ENCODE measurements at regions not wholly inside any gene's neighbourhood (a gene's known extent, or its start where the extent isn't known, plus 50 kb on each side); places are given as distances from the start of the nearest gene placed in this dataset.

DNA sequence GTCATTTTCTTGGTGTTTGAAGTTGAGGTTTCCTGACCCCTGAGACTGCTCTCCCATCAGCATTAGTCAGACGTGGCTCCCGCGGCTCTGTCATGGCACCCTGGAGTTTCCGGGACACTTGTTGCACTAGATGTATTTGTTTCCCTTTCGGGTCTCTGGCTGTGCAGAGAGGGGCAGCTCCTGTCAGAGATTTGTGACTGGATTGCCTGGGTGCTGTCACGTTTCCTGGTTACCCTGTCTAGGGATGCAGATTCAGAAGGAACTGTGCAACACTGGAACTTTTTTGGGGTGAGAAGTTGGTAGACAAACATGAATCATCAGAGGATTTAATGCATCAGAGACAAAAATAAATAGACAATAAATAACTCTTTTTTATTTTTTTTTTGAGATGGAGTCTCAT is 431.8 kb upstream of the MAN1A1 start:
- H3K4me3 ChIP-seq (ENCODE audit: low read depth, low read length, poor library complexity, severe bottlenecking) = no peak overlapping the region
- TF ChIP-seq EZH2 (IDR thresholded peaks at IDR 0.05; ENCODE audit: borderline replicate concordance, low read depth, low read length, poor library complexity, severe bottlenecking) = no peak
- TF ChIP-seq, protein P1, sequence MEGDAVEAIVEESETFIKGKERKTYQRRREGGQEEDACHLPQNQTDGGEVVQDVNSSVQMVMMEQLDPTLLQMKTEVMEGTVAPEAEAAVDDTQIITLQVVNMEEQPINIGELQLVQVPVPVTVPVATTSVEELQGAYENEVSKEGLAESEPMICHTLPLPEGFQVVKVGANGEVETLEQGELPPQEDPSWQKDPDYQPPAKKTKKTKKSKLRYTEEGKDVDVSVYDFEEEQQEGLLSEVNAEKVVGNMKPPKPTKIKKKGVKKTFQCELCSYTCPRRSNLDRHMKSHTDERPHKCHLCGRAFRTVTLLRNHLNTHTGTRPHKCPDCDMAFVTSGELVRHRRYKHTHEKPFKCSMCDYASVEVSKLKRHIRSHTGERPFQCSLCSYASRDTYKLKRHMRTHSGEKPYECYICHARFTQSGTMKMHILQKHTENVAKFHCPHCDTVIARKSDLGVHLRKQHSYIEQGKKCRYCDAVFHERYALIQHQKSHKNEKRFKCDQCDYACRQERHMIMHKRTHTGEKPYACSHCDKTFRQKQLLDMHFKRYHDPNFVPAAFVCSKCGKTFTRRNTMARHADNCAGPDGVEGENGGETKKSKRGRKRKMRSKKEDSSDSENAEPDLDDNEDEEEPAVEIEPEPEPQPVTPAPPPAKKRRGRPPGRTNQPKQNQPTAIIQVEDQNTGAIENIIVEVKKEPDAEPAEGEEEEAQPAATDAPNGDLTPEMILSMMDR (conservative IDR thresholded peaks at IDR 0.05; ENCODE audit: low read depth, low read length) = no peak
- no peaks in the 10 kb centered on the region for H3K36me3 ChIP-seq (ENCODE audit: insufficient read depth, low read length, poor library complexity, severe bottlenecking)
- DNase-seq (ENCODE audit: low spot score) = no peak
- H3K27ac ChIP-seq (ENCODE audit: low read depth, low read length, poor library complexity, severe bottlenecking) = no peak overlapping the region
- H3K9me3 ChIP-seq (ENCODE audit: low read depth, low read length, poor library complexity, severe bottlenecking) = no peaks in the 10 kb centered on the region
- CTCF ChIA-PET = no interaction called here
- intact Hi-C loops (cut with micrococcal nuclease; ENCODE audit: unreplicated experiment) = no loop called here
- H3K4me1 ChIP-seq (ENCODE audit: insufficient read depth, low read length, poor library complexity, severe bottlenecking) = no peaks in the 10 kb centered on the region
- no TSS peak for BruUV-seq (replicated peaks)
- POLR2A ChIA-PET (ENCODE audit: low non-redundant PET) = no interaction called here
- H3K27me3 ChIP-seq (replicated peaks; ENCODE audit: insufficient read depth, low read depth, low read length, poor library complexity) = no peaks in the 10 kb centered on the region

DNA sequence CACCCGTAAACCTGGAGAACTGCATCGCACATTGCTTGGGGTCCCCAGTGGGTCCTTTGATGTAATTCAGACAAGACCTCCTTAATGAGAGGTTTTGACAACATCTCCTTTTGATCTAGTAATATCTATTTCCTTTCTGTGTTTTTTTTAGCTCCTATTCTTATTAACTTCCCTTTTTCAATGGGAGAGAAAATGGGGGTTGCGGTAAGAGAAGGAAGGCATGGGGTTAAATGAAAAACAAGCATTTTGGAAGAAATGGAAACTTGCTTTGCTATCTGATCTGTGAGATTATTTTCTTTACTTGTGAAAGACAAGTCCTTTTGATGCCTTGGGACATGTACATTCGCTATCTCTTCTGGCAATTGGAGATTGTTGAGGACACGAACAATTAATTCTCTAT is 418.6 kb upstream of the MAN1A1 start:
- CTCF ChIA-PET = no interaction called here

DNA sequence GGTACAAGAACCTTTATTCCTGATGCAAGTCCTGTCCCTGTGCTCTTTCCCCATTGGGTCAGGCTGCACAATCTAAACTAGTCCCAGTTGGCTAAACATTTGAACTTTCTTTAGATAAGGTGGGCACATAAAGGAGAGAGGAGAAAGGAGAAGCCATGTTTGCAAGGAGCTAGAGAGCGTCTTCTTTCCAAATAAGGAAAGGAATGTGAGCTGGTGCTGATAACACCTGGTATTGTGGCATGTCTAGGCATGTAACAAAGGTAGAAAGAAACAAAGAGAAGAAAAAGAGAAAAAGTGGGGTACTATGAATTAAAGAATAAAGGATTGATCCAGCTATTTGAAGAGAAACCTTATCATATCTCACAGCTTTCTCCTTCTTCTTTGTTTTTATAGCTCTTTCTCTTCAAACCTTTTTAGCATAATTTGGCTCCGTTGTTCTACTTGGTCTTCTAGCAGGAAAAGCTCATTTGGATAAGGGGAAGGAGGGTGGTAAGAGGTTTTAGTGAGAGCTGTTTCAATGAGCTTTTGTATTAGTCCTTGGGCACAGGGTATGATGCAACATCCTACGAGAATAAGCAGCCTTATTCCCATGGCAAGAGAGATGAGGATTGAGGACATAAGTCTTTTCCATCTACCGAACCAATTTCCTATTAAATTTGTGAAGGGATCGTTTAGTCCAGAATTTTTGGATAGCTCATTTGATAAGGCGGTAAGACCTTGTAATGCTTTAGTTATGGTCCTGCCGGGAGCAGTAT is 415.5 kb upstream of the MAN1A1 start:
- POLR2A ChIA-PET (ENCODE audit: low non-redundant PET) = no interaction called here
- H3K27me3 ChIP-seq (replicated peaks; ENCODE audit: insufficient read depth, low read depth, low read length, poor library complexity) = no peaks in the 10 kb centered on the region
- CTCF ChIA-PET = no interaction called here
- no peak overlapping the region for H3K4me3 ChIP-seq (ENCODE audit: low read depth, low read length, poor library complexity, severe bottlenecking)
- BruUV-seq (replicated peaks) = no TSS peak
- H3K9me3 ChIP-seq (ENCODE audit: low read depth, low read length, poor library complexity, severe bottlenecking) = no peaks in the 10 kb centered on the region
- DNase-seq (ENCODE audit: low spot score) = no peak
- H3K36me3 ChIP-seq (ENCODE audit: insufficient read depth, low read length, poor library complexity, severe bottlenecking) = no peaks in the 10 kb centered on the region
- intact Hi-C loops (cut with micrococcal nuclease; ENCODE audit: unreplicated experiment) = no loop called here
- no peak overlapping the region for H3K27ac ChIP-seq (ENCODE audit: low read depth, low read length, poor library complexity, severe bottlenecking)
- no peaks in the 10 kb centered on the region for H3K4me1 ChIP-seq (ENCODE audit: insufficient read depth, low read length, poor library complexity, severe bottlenecking)
- TF ChIP-seq, protein P1 (conservative IDR thresholded peaks at IDR 0.05; ENCODE audit: low read depth, low read length) = no peak
- TF ChIP-seq EZH2 (IDR thresholded peaks at IDR 0.05; ENCODE audit: borderline replicate concordance, low read depth, low read length, poor library complexity, severe bottlenecking) = no peak

More for the DNA sequence above, 418.6 kb upstream of the MAN1A1 start:
- H3K9me3 ChIP-seq (ENCODE audit: low read depth, low read length, poor library complexity, severe bottlenecking) = no peaks in the 10 kb centered on the region
- TF ChIP-seq EZH2 (IDR thresholded peaks at IDR 0.05; ENCODE audit: borderline replicate concordance, low read depth, low read length, poor library complexity, severe bottlenecking) = no peak
- TF ChIP-seq, protein P1 (conservative IDR thresholded peaks at IDR 0.05; ENCODE audit: low read depth, low read length) = no peak
- H3K36me3 ChIP-seq (ENCODE audit: insufficient read depth, low read length, poor library complexity, severe bottlenecking) = no peaks in the 10 kb centered on the region
- H3K27me3 ChIP-seq (replicated peaks; ENCODE audit: insufficient read depth, low read depth, low read length, poor library complexity) = no peaks in the 10 kb centered on the region
- POLR2A ChIA-PET (ENCODE audit: low non-redundant PET) = no interaction called here
- intact Hi-C loops (cut with micrococcal nuclease; ENCODE audit: unreplicated experiment) = no loop called here
- no peaks in the 10 kb centered on the region for H3K4me1 ChIP-seq (ENCODE audit: insufficient read depth, low read length, poor library complexity, severe bottlenecking)
- no peak overlapping the region for H3K27ac ChIP-seq (ENCODE audit: low read depth, low read length, poor library complexity, severe bottlenecking)
- no TSS peak for BruUV-seq (replicated peaks)
- no peak overlapping the region for H3K4me3 ChIP-seq (ENCODE audit: low read depth, low read length, poor library complexity, severe bottlenecking)
- DNase-seq (ENCODE audit: low spot score) = no peak
